ENCODE measurements at regions not wholly inside any gene's neighbourhood (a gene's known extent, or its start where the extent isn't known, plus 50 kb on each side); places are given as distances from the start of the nearest gene placed in this dataset.

DNA sequence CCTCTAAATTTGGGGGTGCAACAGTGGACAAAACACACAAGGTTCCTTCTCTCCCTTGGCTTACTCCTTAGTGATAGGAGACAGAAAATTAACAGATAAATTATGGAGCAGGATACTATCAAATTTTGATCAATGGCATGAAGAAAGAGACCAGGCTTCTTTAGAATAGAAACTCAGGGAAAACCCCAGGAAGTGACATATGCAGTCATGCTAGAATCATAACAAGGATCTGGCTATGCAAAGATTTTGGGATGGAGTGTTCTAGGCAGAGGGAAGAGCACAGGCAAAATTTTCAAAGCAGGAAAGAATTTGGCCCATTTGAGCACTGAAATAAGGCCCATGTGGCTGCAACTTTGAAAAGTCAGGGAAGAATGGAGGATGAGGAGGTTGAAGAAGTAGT lies 182.3 kb upstream of the PLEKHG7 start:
- TF ChIP-seq CTCF (IDR thresholded peaks at IDR 0.05) (no peak), EZH2phosphoT487 (IDR thresholded peaks at IDR 0.05) (no peak)

Data from neural progenitor cell (in vitro differentiated cells).